HG03442 (cell line): ENCODE measurements at regions not wholly inside any gene's neighbourhood (a gene's known extent, or its start where the extent isn't known, plus 50 kb on each side); places are given as distances from the start of the nearest gene placed in this dataset.

Experiments
- ATAC-seq: cut with Tn5 transposase; IDR thresholded peaks from one replicate; pipeline ENCODE4 v1.9.1; 2021; ENCODE audit warnings: mild to moderate bottlenecking, moderate library complexity; ENCODE audit not compliant: unreplicated experiment

- no peak for ATAC-seq
Observed at GRCh38 chr9:38164659-38165221, 95.7 kb upstream of the SHB start.

DNA sequence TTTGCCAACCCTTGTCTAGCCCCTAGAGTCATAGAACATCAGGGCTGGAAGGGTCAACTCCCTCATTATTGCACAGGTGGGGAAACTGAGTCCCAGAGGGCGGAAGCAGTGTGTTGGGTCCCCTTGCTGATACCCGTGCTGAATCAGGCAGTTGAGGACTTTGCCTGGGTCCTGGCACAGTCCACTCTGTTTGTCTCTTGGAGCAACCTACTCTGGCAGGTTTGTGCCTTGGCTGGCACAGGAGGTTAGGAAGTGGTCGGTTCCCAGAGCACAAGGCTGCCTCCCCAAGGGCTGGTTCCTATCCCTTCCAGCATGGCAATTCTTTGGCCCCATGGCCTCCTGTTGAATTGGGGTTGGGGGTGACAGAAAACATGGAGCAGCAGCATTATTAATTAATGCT lies 94.5 kb upstream of the SHB start:
- ATAC-seq = no peak

DNA sequence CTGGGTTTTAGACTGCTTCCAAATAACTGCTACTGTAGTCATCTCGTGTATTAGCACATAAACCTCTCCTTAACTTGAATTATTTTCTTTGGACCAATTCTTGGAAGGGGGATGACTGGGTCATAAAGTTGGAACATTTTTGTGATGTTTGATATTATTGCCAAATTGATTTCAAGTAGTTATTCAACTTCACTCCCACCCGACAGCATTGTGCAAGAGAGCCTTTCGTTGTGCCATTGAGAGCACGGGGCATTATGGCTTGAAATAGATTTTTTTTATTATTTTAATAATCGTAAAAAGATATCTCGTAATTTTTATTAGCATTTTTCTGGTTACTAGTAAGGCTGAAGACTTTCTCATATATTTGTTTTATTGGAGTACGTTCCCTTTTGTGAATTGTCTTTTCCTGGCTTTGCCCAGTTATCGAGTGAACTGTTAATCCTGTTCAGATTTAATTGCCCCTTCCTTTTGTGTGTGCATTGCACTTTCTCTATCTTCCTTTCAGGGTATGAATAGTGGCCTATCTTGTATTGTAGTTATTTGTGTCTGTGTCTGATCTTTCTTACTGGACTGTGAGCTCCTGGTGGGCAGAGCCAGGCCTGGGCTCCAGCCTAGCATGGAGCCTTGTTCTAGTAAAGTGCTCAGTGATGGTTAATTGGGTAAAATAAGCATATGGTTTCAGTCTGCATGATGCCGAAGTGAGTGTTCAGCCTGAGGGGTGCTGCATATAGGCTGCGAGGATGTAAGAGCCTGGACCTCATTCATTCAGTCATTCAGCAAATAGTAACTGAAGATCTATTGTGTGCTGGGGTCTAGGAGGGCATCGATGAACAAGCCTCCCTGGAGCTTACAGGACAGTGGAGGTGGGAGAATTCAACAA lies 93.5 kb upstream of the SHB start:
- no peak for ATAC-seq

GRCh38 chr9:38160613-38161215 lies 91.7 kb upstream of the SHB start:
- ATAC-seq = no peak

DNA sequence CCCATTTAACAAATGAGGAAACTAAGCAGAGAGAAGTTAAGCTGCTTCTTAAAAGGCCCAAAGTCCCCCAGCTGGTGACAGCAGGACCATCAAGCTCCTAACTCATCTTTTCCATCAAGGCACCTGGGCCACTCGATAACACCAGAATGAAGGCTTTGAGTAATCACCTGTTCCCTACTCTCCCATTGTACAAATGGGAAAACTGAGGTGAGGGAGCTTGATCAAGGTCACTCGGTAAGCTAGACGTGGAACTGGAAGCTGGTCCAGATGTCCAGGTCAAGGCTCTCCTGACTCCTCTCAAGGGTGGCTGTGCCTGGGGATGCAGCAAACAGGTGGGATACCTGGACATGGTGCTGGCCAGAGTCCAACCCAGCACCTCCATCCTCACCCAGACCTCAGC lies 90.6 kb upstream of the SHB start:
- no peak for ATAC-seq

DNA sequence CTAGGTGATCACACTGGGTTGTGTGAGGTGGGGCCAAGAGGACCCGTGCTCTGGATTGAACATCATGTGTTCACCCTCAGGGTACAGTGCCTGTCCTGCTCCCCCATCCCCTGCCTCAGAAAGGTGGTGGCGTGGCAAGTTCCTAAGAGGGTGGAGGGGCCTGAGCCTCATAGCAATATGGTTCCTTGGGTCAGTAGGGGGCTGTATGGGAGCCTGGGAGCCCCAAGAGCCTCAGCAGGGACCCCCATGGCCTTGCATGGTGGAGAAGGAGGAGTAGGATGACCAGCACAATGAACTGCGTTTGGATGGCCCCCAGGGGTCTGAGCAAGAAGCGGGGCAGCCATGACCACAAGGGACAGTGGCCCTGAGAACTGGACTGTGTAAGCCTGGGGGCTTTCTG lies 89.6 kb upstream of the SHB start:
- ATAC-seq = no peak

DNA sequence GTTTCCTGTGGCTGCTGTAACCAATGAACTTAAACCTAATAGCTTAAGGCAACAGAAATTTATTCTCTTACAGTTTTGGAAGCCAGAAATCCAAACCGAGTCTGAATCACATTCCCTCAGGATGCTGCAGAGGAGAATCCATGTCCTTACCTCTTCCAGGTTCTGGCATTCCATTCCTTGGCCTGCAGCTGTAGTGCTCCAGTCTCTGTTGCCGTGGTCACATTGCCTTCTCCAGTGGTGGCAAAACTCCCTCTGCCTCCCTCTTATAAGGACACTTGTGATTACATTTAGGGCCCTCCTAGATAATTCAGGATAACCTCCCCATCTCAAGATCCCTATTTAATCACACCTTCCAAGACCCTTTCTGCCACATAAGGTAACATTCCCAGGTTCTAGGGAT lies 88.7 kb upstream of the SHB start:
- no peak for ATAC-seq

- ATAC-seq = no peak
Observed at GRCh38 chr9:38154501-38155421, 85.7 kb upstream of the SHB start.

DNA sequence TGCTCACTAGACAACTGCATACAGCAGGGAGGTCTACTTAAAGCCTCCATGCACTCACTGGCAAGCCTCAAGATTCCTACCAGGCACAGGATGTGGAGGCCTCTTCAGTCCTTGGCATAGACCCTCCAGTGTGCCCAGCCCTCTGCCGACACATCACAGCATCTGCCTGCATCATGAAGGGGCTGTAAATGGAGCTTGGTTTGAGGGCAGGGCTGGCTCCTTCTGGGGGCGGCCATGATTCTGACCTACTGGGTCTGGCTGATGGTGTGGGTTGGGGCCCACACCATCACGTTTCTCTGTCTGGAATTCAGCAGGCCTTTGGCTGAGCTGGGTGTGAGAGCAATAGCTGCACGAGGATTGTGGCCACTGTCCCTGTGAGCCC lies 84.9 kb upstream of the SHB start:
- no peak for ATAC-seq

- no peak for ATAC-seq
Observed at GRCh38 chr9:38153152-38153909, 84.3 kb upstream of the SHB start.

GRCh38 chr9:38149647-38150046 lies 80.6 kb upstream of the SHB start:
- ATAC-seq = no peak

DNA sequence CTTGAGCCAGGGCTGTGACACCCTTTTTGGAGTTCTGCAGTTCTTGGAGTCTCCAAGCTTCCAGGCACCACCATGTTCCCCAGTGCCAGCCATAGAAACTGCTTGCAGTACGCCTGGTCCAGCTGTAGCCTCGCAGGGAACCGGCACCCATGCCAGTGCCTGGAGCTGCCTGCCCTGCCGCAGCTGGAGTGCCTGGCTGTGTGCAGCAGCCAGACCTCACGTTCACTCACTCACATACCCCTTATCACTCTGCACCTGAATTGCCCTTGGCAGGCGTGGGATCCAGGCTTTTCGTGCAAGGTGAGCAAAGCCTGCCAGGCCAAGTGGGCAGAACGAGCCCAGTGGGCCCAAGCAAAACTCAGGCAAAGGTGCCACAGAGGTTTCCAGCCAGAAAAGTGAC lies 77.8 kb upstream of the SHB start:
- ATAC-seq = no peak

DNA sequence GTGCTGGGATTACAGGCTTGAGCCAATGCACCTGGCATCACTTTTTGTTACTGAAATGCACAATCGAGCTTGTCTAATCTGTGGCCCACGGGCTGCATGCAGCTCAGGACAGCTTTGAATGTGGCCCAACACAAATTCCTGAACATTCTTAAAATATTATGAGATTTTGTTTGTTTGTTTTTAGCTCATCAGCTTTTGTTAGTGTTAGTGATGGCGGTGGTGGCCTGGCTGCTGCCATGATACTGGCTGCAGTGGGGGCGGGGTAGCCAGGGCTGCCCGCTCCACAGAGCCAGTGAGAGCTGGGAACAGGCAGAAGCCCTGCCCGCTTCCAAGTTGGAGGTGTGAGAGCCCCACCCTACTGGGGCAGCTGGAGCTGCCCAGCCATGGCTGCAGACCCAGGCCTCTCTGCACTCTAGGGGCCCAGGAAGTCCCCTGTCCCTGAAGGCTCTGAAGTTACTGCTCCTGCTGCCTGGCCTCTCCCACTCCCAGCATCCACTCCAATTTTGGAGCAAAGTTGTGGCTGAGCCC lies 76.6 kb upstream of the SHB start:
- no peak for ATAC-seq

DNA sequence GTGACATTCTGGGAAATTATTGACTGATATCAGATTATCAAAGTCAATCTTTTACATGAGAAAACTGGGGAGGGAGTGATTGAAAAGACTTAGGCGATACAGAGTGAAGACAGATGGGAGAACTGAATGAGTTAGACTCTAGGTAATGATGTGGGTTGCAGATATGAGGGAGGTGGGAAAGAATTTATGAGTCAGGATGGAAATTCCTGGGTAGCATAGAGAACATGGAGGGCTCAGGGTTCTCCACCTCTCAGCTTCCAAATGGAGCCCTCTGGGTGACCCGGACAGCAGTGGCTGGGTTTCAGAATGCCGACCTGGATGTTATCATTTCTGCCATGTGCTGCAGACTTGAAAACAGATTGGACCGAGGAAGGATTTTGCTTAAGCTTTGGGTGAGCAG lies 75.4 kb upstream of the SHB start:
- no peak for ATAC-seq

DNA sequence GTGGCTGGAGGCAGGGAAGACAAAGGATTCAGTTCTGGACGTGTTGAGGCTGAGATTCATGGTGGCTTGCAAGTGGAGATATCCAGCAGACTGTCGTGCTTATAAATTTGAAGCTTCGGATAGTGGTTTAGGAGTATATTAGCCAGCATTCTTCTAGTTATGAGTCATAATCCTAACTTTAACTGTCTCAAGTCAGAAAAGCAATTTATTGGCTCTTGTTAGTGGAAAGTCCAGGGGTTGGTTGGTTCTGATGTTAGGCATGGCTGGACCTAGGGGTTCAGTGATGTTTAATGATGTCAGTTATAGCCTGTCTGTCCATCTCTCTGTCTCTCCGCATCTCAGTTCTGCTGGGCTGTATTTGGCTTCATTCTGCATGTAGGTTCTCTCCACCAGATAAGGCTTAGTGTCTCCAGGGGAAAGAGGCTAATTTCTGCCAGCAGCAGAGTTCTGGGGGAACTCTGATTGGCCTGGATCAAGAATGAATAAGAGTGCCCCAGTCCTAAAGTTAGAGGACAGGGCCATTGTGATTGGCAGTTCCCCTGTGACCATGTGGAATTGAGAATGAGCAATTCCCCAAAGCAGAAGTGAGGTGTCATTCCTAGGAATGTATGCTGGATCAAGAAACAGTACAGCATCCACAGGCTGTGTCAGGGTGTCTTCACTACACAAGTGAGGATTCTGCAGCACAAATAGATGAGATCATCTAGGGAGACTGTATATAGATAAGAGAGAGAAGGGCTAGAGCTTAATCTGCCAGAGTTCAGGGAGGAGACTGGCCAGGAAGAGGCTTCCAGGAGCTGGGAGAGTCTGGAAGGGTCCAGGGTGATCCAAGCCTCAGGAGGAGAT lies 72.9 kb upstream of the SHB start:
- ATAC-seq = no peak

GRCh38 chr9:38138276-38138675 lies 69.2 kb upstream of the SHB start:
- no peak for ATAC-seq

- ATAC-seq = no peak
Observed at GRCh38 chr9:38137342-38137741, 68.3 kb upstream of the SHB start.

GRCh38 chr9:38136386-38136785 lies 67.4 kb upstream of the SHB start:
- no peak for ATAC-seq

- no peak for ATAC-seq
Observed at GRCh38 chr9:38134611-38135237, 65.7 kb upstream of the SHB start.
